GM18511 (cell line): ENCODE measurements at regions not wholly inside any gene's neighbourhood (a gene's known extent, or its start where the extent isn't known, plus 50 kb on each side); places are given as distances from the start of the nearest gene placed in this dataset.
"Not testable (repeated sequence)": the region's sequence is repeated elsewhere in the genome, so short reads cannot be mapped to it uniquely, and the experiment has no call there.

Experiments used
- ATAC-seq: cut with Tn5 transposase; IDR thresholded peaks from one replicate; pipeline ENCODE4 v1.9.1; 2021; ENCODE audit warnings: mild to moderate bottlenecking, moderate library complexity; ENCODE audit not compliant: unreplicated experiment

- ATAC-seq, result no peak
Observed at GRCh38 chr4:97016186-97016907, 1126.9 kb downstream of the STPG2 start.

- no peak for ATAC-seq
Observed at GRCh38 chr4:97027728-97028410, 1115.4 kb downstream of the STPG2 start.

DNA sequence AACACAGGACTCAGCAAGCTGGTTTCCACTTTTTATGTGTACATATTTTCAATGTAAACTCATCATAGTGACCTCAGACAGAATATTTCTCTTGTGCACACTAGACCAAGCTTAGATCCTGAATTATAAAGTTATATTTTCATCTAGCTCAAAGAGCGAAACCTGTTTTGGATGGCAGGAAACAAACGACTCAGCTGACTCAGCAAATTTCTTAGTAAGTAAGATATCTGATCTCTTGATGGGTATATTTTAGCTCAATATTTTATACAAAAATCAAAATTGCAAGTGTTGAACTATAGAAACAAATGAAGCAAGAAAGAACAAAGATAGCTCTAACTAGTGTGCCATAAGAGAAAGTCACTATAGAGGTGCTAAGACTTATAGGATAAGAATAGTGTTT lies 1114.5 kb downstream of the STPG2 start:
- no peak for ATAC-seq

- not testable (repeated sequence) for ATAC-seq
Observed at GRCh38 chr4:97037411-97038145, 1105.7 kb downstream of the STPG2 start.

DNA sequence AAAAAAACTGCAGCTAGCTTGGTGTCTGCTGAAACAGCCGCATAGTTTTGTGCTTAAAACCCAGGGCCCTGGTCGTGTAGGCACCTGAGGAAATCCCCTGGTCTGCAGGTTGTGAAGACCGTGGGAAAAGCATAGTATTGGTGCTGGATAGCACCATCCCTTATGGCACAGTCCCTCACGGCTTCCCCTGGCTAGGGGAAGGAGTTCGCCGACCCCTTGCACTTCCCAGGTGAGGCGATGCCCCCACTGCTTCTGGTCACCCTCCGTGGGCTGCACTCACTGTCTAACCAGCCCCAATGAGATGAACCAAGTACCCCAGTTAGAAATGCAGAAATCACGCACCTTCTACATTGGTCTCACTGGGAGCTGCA lies 1105.1 kb downstream of the STPG2 start:
- no peak for ATAC-seq

DNA sequence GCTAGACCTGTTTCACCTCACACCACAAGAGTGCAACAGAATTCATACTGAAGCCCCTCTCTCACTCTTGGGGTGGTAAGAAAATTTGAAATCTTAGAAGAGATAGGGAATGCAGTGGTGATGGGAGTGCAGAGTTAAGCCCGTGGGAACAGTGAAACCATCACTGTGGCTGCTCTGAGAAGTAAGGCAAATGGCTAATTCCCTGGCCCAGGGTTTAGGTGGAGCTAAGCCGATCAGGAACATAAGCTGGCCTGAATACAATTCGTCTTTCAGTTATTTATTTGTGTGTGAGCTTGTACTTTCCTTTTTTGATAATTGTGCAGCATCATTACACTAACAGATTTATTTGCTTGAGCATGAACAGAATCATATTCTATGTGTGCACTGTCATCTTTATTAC lies 1070.6 kb downstream of the STPG2 start:
- ATAC-seq, result no peak

DNA sequence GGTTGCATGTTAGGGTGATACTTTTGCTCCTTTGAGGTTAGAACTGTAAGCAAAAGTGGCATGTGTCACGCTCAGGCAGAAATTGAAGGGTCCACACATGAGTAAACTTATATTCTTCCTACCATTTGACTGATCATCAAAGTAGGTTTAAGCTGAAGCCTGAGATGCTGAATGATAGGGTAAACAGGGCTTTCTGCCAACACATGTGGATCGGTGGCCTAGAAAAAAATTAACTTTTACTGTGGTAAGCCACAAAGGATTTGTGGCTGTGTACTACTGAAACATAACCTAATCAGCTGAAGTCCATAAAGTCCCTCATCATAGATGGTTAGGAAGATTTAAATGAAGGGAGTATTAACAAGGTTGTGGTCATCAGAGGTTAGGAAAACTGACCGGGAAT lies 1070.1 kb downstream of the STPG2 start:
- no peak for ATAC-seq

- no peak for ATAC-seq
Observed at GRCh38 chr4:97074531-97074930, 1068.7 kb downstream of the STPG2 start.

DNA sequence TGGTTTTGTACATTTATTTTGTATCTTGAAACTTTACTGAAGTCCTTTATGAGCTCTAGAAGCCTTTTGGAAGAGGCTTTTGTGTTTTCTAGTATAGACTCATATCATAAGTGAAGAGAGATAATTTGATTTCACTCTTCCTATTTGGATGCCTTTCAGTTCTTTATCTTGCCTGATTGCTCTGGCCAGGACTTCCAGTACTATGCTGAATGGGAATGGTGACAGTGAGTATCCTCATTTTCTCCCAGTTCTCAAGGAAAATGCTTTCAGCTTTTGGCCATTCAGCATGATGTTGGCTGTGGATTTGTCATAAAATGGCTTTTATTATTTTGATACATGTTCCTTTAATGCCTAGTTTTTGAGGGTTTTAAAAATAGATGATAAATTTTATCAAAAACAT lies 1061.3 kb downstream of the STPG2 start:
- no peak for ATAC-seq

GRCh38 chr4:97097036-97097435 lies 1046.2 kb downstream of the STPG2 start:
- not testable (repeated sequence) for ATAC-seq

- ATAC-seq, result not testable (repeated sequence)
Observed at GRCh38 chr4:97101171-97101570, 1042.1 kb downstream of the STPG2 start.

DNA sequence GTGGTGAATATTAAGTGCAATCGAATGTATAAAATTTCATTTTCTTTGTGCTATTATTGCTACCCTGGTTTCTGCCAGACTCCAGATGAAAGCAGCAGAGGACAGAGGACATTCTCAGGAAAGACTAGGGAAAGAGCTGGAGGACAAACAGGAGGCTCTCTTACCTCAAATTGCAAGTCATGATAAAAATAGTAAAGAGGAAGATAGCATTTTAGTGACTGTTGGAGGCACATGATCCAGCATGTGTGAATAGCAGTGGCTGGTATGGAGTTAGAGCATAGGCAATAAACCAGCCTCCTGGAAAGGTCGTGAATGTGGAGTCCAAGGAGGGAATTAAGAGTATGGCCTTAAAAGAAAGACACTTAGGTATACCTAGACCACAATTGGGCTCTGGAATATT lies 1040.0 kb downstream of the STPG2 start:
- no peak for ATAC-seq

DNA sequence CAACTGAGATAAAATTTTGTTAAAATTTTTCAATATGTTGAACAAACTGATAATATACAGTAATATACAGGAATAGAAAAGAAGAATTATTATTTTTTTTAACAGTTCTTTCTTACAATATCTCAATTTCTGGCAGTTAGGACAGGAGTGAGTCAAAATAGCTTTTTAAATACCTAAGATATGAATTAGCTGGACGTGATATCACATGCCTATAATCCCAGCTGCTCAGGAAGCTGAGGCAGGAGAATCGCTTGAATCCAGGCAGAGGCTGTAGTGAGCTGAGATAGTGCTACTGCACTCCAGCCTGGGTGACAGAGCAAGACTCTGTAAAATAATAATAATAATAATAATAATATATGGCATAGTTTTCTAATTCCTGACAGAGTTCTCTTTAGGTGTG lies 1039.3 kb downstream of the STPG2 start:
- no peak for ATAC-seq

- no peak for ATAC-seq
Observed at GRCh38 chr4:97104666-97105065, 1038.6 kb downstream of the STPG2 start.

DNA sequence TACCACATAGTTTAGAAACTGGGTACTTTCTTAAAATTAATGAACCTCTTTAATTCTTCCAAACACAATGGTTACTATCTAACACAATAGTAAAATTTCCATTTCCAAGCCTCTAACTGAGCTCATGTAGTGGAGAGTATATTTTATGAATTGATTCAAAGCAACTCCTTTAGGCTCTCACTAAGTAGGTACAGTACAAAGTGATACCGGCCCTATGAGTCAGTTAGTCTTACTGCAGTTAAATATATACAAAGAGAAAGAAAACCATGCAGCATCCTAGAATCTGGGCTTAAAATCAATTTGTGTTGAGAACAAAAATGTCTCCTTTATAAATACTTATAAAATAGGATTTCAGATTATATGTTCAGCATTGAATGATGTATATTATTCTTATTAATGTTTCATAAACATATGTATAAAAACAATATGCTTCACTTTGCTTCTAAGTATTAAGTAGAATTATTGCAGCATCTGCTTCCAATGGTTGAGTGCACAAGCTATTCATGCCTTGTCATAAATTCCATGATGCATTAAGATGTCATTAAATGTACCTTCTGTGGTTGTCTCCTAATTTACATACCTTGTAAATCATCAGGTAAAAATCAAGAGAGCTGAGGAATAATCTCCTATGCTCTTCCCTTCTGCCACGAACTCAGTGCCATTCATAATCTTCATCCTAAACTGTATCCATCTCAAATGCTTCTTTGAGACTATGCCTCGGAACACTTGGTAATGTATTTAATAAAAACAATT lies 1037.8 kb downstream of the STPG2 start:
- ATAC-seq, result no peak

- ATAC-seq, result no peak
Observed at GRCh38 chr4:97106161-97106560, 1037.1 kb downstream of the STPG2 start.

DNA sequence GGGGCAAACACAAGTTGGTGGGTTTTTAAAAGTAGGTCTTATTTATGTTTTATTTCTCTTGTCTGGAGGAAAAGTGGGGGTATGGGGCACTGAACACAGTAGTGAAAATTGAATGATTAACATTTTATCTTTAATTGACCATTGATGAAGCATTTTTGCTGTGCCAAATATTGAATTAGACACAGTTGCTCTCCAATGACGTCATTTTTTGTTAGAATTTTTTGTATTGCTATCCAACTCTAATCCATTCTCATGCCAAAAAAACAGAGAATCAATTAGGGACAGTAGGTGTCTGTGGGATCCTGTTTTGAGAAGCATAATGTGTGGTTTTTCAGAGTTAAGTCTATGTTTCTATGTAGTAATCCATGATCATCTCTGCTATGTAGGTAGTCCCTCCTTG lies 1032.8 kb downstream of the STPG2 start:
- ATAC-seq, result no peak

GRCh38 chr4:97116511-97116910 lies 1026.8 kb downstream of the STPG2 start:
- no peak for ATAC-seq

- no peak for ATAC-seq
Observed at GRCh38 chr4:97121493-97121892, 1021.8 kb downstream of the STPG2 start.

- no peak for ATAC-seq
Observed at GRCh38 chr4:97123573-97123972, 1019.7 kb downstream of the STPG2 start.

- ATAC-seq, result no peak
Observed at GRCh38 chr4:97132435-97132834, 1010.8 kb downstream of the STPG2 start.
